ENCODE measurements at regions not wholly inside any gene's neighbourhood (a gene's known extent, or its start where the extent isn't known, plus 50 kb on each side); places are given as distances from the start of the nearest gene placed in this dataset.

DNA sequence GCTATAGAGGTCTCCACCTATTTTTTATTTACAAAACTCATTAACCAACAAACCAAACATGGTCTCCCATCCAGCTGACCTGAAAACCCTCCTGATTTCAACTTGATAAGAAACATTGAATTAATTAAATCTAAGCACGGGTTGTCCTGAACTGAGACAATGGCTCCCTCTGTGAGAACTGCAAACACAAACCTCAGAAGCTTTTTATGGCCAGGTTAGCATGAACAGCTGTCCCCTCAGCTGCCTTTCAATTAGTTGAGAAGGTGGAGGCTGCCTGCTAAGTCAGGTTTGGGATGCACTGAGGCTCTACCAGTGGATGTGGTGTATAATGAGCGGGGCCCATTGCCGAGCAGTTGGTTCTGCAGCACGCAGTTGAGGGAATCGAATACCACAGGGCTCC lies 258.5 kb upstream of the DDX18 start:
- DNase-seq, result peak in 1 of 2 experiments; percentile 8

- DNase-seq, result no peak
Observed at GRCh38 chr2:117557626-117558025, 256.9 kb upstream of the DDX18 start.

DNA sequence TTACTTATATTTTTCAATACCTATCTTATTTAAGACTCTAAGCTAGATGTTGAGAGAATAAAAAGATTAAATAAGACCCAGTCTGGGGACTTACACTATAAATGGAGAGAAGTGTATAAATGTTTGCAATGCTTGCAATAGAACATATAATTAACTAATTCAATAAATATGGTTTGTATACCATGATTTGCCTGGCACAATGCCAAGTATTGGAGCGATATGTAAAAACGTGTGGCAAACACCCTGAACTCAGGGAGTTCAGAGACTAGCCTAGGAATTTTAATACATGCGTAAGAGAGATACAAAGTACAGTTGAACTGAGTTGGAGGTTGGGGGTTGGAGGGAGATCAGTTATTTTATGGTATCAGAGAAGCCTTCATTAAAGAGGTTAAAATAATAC lies 251.8 kb upstream of the DDX18 start:
- no peak for DNase-seq

GRCh38 chr2:117571590-117572349 lies 242.7 kb upstream of the DDX18 start:
- DNase-seq, result no peak

GRCh38 chr2:117587310-117587709 lies 227.2 kb upstream of the DDX18 start:
- no peak for DNase-seq

DNA sequence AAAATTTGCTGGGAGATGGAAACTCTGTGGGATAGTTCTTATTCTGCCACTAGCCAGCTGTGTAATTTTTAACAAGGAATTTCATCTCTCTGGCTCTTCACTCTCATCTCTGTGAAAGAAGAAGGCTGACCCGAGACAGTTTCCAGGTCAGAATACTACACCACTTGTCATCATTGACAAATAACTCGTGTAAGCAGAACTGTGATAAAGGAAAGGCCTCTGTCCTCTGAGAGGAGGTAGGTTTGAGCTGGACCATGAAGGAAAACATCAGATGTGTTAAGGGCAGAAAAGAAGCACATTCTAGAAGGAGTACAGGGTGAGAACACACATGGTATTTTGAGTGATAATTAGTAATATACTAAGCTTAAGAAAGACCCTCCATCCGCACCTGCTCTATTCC lies 211.4 kb upstream of the DDX18 start:
- DNase-seq, result no peak

- no peak for DNase-seq
Observed at GRCh38 chr2:117603567-117603966, 210.9 kb upstream of the DDX18 start.

DNA sequence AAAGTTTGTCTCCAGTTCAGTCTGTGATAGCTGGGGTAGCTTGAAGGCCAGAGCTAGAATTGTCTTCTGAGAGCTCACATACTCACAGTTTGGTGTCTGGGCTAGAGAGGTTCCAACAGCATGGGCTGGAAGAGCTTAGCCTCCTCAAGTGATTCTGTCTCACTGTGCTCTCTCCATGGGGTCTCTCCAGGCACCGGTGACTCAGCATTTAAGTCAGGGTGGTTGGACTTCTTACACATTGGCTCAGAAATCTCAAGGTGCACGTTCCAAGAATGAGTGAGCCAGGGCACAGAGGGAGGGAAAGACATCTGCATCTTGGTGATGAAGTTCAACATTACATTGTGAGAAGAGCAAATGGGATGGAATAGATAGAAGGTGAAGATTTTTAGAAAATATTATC lies 207.3 kb upstream of the DDX18 start:
- no peak for DNase-seq

GRCh38 chr2:117613101-117613500 lies 201.4 kb upstream of the DDX18 start:
- no peak for DNase-seq

DNA sequence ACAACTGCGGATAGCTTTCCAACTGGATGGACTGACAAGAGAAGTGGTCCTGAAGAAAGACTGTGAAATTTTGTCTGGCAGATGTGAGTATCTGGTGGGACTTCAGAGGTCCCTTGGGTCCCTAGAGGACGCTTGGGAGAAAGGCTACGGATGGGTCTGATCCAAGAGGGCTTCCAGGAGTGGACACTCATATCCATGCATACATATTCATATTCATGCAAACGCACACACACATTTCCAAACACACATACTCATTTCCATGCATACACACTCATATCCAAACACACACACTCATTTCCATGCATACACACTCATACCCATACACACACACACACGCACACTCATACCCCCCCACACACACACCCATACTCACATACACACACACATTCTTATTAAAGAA lies 200.2 kb upstream of the DDX18 start:
- no peak for DNase-seq

- no peak for DNase-seq
Observed at GRCh38 chr2:117614823-117615534, 199.5 kb upstream of the DDX18 start.

- no peak for DNase-seq
Observed at GRCh38 chr2:117618607-117619006, 195.9 kb upstream of the DDX18 start.

DNA sequence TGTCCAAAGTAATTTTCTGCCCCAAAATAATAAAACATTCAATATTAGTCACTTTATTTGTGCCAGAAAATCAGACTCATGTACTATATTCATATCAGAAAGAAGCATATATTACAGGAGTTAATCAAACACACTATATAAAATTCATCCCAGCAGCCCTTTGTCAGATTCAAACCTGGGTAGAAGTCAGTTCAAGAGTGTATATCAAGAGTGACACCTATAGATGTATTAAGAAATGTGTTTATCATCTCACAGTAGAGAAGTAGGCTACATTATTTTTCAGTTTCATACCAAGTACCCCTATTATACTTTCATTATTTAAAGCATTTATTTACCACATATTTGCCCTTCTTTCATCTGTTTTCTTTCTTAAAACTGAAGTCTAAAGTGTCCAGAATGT lies 193.2 kb upstream of the DDX18 start:
- no peak for DNase-seq

DNA sequence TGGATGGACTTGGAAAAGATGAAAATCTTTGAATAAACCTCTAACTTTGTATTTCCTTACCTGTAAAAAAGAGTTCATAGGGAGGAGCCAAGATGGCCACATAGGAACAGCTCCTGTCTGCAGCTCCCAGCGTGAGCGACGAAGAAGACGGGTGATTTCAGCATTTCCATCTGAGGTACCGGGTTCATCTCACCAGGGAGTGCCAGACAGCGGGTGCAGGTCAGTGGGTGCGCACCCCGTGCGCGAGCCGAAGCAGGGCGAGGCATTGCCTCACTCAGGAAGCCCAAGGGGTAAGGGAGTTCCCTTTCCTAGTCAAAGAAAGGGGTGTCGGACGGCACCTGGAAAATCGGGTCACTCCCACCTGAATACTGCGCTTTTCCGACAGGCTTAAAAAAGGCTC lies 191.3 kb upstream of the DDX18 start:
- DNase-seq, result peak in 1 of 2 experiments; percentile 20

- DNase-seq, result no peak
Observed at GRCh38 chr2:117631152-117631945, 183.1 kb upstream of the DDX18 start.

GRCh38 chr2:117635481-117635880 lies 179.0 kb upstream of the DDX18 start:
- DNase-seq, result no peak

GRCh38 chr2:117639401-117639800 lies 175.1 kb upstream of the DDX18 start:
- no peak for DNase-seq

- no peak for DNase-seq
Observed at GRCh38 chr2:117644403-117644802, 170.1 kb upstream of the DDX18 start.

GRCh38 chr2:117645458-117645857 lies 169.0 kb upstream of the DDX18 start:
- no peak for DNase-seq

DNA sequence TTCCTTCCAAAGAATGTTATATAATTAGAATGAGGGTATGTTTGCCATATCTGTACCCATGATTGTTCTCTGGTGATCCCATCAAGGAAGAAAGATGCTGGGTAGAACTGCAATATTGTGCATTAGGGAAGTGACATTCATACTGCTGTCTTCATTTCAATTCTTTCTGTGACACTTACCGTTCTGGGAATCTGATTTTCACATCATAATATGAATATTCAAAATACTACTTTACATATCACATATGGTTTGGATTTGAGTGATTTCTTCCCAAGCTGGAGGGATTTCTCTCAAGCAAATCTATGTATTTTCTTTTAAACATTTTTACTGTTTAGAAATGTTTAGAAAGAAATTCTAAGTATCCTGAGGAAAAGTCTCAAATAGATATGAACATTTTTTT lies 168.4 kb upstream of the DDX18 start:
- no peak for DNase-seq

GRCh38 chr2:117646872-117647271 lies 167.6 kb upstream of the DDX18 start:
- DNase-seq, result no peak

GRCh38 chr2:117656546-117656945 lies 157.9 kb upstream of the DDX18 start:
- no peak for DNase-seq

DNA sequence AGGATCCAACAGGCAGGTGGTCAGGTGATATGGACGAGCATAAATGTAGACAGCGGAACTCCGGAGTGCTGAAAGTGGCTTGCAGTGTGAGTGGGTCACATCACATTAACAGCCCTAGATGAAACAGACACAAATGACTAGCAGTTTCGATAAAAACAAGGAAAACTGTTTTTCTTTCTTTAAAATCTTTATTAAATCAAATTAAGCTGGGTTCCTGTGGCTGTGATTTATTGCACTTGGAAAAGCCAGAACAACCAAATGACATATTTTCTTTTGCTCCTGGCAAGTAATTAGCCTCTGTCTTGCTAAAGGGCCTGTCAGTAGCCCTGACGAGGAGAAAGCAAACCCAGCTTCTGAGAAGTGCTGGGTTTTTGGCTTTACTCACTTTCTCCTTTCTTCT lies 152.9 kb upstream of the DDX18 start:
- DNase-seq, result no peak

- no peak for DNase-seq
Observed at GRCh38 chr2:117674172-117674571, 140.3 kb upstream of the DDX18 start.
